HG03108 (cell line): ENCODE measurements at regions not wholly inside any gene's neighbourhood (a gene's known extent, or its start where the extent isn't known, plus 50 kb on each side); places are given as distances from the start of the nearest gene placed in this dataset.

ENCODE experiments used
- ATAC-seq: cut with Tn5 transposase; IDR thresholded peaks from one replicate; pipeline ENCODE4 v1.9.1; 2021; ENCODE audit warnings: moderate library complexity; ENCODE audit not compliant: unreplicated experiment

DNA sequence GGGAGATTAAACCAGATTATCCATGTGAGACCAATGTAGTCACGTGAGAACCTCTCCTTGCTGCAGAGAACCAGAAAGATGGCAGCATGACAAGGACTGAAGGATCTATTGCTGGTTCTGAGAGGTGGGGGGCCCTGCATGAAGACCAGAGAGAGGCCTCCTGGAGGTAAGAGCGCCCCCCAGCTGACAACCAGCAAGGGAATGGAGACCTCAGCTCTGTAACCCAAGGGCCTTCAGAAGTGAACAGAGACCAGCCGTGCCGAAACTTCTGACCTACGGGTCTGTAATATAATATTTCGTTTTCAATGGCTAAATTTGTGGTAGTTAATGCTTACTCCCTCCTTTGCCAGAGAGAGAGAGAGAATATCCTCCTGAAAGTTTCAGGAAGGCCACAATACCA lies 524.1 kb upstream of the TBX3 start:
- ATAC-seq, result no peak

DNA sequence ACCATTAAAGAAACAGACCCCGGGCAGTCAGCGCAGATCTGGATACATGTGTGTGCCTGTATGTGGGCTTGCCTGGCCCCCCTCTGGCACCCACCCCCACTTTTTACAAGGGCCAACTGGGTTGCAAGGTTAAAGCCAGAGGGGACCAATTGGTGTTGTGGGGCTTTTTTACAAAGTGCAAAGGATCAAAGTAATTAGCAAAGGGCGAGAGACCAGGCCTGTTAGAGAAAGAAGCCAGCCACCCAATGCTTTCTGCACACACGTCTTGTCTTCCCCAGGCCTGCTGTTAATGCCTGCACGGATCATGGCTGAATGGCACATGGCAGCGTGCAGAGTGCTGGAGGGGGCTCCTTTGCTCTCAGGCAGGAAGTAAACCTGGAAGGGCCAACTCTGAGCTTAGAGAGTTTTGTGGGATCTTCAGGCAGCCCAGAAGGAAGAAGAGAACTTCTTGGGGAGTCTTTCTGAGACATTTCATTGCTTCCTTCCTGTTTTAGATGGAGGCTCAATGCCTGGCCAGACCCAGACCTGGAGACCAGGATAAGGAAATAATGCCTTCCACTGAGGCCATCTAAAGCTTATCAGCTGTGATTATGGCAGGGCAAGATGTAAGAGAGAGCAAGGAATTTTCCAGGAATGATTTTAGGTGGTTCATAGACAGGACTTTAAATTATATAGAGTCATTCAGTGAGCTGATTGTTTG lies 523.4 kb upstream of the TBX3 start:
- ATAC-seq, result no peak

DNA sequence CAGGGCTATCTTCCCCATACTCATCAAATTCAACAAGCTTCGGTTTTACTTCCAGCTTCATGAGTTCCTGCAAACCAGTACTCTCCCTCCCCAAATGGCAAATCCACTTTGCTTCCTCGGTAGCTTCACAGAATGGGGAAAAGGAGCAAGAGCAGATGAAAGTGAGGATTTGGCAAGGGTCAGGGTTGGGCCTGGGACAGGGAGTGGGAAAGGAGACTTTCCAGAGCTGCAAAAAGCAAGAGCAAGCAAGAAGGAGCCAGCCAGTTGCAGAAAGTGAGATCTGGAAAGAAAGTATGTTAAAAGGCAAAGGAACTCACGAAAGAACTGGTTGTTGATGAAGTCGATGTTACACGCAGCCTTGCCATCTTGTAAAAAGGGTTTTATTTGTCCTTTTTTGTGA lies 522.8 kb upstream of the TBX3 start:
- no peak for ATAC-seq

DNA sequence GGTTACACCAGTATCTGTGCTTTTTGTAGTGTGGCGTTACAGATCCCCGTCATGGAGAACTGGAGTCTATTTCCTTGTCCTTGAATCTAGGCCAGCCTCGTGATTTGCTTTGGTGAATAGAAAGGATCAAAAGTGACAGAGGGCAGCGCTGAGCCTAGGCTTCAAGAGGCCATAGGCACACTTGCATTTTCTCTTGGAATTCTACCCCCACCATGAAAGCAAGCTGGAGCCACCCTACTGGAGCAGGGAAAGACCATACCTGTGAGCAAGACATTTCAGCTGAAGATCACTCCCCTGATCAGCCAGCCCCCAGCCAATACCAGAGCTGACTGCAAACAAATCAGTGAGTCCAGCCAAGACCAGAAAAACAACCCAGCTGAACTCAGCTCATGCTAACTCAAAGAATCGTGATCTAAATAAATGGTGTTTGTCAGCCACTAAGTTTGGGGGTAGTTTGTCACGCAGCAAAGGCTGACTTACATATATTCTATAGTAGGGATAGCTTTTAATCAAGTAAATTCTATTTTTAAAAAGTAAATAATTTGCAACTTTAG lies 521.9 kb upstream of the TBX3 start:
- no peak for ATAC-seq

DNA sequence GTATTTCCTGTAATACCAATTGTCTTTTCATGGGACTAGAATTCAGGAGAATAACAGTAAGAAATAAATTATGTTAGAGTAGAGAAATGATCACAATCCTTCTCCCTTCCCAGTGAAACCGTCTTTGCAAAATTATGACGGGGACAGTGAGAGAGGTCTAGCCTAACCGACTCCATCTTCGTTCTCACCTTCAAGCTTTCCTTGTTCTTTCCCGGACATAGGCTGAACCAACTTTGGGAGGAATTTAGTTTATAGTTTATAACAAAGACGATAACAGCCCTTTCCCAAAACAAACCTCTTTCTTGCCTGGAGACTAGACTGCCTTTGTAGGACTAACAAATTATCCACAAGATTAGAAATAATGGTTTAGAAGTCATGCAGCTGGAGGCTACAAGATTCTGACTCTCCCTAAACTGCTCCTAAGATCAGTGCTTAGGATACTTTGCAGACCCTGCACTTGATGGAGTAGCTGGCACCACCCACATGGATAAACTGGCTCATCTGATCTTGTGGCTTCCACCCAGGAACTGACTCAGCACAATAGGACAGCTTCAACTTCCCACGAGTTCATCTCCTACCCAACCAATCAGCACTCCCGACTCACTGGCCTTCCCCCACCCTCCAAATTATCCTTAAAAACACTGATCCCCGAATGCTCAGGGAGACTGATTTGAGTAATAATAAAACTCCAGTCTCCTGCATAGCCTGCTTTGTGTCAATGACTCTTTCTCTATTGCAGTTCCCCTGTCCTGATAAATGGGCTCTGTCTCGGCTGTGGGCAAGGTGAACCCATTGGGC lies 521.2 kb upstream of the TBX3 start:
- no peak for ATAC-seq

DNA sequence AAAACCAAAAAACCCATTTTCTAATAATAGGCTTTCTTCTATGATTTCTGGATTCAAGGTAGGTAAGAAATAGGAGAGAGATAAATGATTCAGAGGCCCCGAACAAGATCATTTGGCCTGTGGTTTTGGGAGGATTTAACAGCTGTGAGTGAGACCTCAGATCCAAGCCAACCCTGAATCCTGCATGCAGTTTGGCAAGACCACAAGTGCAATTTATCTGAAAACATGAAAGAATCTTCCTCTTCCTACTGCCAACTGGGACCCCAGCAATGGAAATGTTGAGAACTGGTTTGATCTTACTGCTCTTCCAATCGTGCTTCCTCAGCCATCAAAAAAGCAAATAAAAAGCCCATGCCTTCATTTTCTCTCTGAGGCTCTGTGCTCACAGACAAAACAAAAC lies 519.7 kb upstream of the TBX3 start:
- ATAC-seq, result no peak

DNA sequence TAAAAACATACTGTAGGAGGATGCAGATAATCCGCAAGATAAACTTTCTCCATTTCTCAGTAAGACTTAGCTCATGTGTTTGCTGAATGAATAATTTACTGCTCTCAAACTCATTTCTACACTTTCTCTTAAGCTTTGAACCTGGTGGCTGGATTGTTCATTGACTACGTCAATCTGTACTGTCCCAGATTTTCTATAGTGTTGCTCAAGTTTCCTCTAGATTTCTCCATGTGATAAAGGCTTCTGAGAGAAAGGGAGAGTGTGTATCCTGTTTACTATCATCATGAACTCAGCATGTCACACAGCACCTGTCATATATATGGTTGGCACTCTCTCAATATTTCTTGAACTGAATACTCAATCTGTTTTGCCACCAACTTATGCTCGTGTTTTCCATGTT lies 518.0 kb upstream of the TBX3 start:
- ATAC-seq, result no peak

DNA sequence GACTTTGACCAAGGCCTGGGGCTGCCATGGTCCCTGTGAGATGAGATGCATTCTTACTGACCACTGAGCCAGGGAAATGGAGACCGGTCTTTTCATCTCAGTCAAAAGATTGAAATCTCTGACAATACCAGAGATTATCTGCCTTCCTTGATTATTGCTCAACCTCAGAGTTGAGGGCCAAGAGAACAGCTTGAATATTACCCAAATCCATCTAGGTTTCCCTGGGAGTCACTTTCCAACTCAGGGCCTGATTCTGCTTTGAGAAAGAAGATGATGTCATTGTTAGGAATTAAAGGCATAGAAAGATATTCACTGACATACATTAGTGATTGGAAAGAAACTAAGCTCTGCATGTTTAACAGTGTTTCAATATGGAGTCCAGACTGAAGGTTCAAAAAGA lies 515.9 kb upstream of the TBX3 start:
- no peak for ATAC-seq

DNA sequence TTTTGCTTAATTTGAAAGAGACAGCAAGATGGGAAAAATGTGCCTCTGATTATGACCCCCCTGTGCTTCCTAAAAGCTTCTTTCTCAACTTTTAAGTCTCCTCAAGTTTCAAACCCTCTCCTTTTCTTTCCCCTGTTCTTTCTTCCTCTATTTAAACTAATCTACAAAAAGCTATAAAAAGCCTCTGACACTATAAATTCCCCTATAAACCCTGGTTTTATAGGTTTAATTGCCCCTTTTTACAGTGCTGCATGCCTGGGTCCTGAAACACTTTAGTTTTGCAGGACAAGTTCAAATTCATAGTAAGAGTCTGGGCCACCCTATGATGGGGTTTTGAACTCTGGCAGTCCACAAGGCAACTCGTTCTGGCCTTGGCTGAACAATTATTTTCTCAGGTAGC lies 510.9 kb upstream of the TBX3 start:
- no peak for ATAC-seq

DNA sequence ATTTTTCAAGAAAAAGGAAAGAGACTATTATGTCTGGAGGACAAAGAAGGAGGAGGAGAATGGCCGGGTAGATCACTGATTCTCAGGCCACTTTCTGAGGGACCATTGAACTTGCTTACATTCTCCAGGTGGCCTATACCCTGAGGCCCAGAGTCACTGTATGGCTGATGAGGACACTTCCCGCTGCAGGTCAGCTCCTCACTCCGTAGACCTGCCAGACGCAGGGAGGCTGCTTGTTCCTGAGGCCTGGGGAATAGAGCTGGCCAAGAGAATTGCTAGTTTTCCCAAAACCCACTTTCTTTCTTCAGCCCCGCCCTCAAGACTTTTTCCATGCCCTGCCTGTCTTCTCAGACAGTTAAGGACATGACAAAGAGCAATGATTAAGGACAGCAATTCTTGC lies 510.5 kb upstream of the TBX3 start:
- no peak for ATAC-seq

DNA sequence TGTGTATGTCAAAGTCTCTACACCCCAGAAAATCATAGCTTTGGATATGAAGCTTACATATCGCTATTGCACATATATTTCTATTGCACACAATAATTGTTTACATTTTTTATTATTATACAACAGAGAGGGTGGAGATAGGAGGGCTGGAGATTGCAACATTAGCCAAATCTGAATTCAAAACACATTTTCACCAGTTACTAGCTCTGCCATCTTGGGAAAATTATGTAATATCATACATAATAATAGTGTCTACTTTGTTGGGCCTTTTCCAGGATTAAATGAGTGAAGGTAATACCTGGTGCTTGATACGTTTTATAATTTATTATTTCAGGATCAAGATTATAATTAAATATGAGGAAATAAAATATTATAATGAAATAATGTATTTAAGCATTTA lies 507.4 kb upstream of the TBX3 start:
- ATAC-seq, result no peak

DNA sequence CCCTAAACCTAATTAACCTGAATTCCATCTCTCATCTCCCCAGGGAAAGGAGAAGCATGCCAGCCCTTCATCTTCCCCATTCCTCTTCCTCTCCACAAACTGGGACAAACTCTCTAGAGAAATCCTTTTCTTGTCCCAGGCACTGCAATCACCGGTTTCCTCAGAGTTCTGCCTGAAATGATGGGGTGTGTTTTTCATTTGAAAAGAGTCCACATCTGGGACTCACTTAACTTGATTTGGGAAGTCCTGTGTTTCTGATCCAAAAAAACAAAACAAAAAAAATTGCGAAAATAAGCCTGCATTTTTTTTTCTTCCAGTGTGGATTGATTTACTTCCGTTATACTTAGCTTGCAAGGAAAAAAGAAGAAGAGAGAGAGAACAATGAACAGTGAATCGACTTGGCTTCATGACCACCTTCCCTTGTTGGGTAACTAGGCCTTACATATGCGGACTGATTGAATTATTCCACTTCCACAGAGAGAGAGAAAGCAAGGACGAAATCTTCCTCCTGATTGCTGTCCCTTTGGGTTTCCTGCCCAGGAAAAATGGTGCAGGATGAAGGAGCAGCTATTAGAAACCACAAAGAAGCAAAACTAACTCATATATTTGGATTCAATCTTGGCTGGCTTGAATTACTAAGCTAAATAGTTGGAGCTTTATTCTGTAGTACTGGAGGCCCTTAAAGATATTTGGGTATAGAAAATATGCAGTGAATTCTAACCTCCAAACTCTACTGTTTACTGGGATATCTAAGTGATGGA lies 506.2 kb upstream of the TBX3 start:
- ATAC-seq, result no peak

DNA sequence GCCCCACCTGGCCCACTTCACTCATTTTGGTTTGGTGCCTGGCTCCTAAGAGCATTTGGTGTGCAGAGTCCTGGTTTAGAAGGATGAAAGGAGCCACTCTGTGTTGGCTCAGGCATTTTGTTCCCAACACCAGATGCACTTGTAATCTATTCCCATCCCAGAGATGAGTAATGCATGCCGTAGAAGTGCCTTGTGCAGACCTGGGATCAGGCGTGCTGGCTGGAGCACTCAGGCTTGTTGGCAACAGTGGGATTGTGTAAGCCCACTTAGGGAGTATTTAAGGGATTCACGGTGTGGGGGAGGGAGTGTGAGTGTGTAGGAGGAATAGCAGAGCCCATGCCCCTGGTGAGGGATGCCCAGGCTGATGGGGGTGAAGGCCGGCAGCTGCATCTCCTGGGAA lies 501.5 kb upstream of the TBX3 start:
- ATAC-seq, result no peak

DNA sequence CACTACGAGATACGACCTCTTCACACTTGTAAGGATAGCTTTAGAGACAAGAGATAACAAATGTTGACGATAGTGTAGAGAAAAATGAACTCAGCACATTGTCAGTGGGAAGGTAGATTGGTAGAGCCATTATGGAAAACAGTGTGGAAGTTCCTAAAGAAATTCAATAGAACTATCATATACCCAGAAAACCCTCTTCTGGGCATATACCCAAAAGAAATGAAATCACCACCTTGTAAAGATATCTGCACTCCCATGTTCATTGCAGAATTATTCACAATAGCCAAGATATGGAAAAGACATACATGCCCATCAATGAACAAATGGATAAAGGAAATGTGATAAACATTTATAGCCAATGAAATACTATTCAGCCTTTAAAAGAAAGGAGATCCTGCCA lies 499.8 kb upstream of the TBX3 start:
- ATAC-seq, result no peak

DNA sequence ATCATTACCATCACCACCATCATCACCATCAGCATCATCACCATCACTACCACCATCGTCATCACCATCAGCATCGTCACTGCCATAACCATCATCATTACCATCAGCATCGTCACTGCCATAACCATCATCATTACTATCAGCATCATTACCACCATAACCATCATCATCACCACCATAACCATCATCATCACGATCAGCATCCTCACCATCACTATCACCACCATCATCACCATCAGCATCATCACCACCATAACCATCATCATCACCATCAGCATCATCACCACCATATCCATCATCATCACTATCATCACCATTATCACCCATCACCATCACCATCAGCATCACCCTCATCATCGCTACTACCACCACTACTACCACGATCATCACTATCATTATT lies 493.9 kb upstream of the TBX3 start:
- no peak for ATAC-seq

DNA sequence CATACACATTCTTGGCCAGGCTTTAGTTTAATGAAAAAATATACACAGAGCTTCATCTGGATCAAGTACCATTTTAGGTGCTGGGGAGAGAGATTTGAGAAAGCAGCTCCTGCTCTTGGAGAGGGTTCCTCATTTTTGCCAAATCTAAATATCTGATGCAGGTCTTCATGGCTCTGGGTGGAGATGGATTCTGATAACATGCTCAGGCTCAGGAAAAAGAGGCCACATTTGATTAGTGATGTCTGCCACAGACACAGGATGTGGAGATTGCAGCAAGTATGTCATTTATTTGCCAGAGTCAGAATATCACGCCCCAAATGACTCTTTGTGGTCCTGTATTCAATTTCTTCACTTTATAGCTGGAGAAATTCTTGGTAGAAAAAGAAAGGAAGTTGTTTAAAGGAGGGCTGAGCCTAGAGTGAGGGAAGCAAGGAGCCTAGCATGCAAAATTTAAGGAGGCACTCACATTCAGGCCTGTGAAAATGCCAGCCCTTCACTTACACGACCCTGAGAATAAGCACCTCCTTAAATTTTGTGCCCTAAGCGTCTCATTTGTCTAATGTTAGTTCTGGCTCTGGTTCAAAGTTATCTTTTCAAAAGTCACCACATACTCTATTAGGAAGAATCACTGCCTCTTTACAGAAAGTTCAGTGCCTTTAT lies 492.9 kb upstream of the TBX3 start:
- ATAC-seq, result no peak

DNA sequence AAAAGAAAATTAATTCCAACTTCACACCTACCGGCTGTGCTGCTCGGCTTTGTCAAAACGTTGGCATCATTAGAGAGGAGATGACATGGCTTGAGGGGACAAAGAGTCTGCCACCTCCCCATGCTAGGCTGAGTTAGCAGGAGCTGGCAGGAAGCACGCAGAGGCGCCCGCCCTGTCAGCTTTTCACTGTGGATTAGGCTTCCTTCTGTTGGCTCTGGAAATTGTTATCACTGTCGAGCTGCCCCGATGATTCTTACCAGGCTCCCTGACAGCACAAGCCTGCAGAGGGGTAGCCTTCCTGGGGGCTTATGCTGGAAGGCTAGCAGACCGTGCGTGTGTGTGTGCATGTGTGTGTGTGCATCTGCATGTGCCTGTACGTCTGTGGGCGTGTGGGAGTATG lies 490.9 kb upstream of the TBX3 start:
- ATAC-seq, result no peak

DNA sequence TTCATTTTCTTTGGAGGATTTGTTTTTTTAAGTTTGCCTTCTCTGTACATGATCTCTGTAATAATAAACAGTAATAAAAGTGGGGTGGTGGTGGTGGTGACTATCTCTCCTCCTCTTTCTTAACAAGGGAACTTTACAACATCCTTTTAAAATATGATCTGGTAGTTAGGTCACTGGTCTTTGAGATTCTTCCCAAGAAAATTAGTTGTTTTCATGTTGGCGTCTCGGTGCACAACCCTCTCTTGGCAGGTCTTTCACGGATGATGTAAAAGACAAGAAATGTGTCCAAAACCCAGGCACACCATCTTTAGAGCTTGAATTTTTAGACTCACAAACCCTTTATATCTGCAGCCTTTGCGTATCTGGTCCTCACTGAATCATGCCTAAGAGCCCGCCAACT lies 488.5 kb upstream of the TBX3 start:
- ATAC-seq, result no peak

DNA sequence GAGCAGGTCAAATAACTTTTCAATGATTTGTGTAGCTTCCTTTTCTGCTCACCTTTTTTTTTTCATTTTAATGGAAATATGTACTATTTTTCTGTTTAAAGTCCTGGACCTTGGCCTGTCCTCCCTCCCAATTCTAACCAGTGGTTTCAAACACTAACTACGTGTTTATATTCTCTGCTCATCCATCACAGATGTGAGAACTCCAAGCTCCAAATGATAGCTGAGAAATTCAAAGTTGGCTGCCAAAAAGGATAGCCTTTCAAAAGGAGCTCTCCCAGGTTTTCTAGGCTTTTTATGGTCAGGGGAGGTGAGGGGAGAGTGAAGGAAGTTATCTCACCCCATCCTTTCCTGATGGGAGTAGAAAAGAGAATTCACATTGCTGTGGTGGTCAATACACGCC lies 486.0 kb upstream of the TBX3 start:
- ATAC-seq, result no peak

DNA sequence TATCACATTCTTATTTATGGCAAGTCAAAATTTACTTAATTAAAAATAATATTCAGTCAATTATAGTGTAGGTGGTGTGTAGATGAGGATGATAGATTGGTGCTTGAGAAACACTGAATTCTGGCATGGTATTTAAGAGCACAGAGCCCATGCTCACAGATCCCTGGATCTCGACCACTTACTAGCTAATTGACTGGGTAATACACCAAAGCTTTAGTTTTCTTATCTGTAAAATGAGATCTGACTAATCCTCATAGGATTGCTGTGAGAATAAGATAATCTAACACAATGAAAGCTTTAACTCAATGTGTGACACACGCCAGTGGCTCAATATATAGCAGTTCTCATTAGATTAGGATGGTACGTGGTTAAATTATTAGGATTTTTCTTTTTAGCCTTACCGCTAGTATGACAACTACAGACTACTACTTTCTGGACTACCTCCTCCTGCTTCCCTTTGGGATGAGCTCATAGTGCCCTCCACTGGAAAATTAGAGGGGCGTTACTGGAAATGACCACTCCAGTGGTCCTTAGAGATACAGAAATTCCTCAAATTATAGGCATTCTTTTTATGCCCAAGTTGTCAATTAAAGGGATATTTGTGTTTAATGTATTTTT lies 482.8 kb upstream of the TBX3 start:
- no peak for ATAC-seq

DNA sequence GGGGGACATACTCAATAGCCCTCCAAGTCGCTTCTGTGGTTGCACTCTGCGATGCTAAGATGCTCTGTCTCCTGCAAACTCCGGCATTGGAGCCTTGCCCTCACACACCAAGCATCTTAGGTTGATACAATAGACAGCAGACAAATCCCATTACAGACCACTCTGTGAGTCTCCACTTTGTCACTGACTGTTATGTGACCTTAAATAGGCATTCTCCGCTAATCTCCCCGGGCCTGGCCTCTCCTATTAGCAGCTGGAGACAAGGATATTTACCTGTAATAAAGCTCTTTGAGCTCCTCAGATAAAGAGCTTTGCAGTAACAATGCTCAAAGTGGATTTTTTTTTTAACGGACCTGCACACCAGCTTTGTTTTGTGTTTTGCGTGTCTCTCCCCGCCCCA lies 479.7 kb upstream of the TBX3 start:
- no peak for ATAC-seq
